CD14-positive monocyte (primary cell): ENCODE measurements at regions not wholly inside any gene's neighbourhood (a gene's known extent, or its start where the extent isn't known, plus 50 kb on each side); places are given as distances from the start of the nearest gene placed in this dataset.

ENCODE experiments used
- DNase-seq, 3 donors: peaks; one replicate each; pipeline ENCODE4 v3.0.0-alpha.2; 2011 to 2022
- H2AFZ ChIP-seq: 2 replicates; pipeline ENCODE4 v1.6.0; 2012; ENCODE audit warnings: mild to moderate bottlenecking, low read depth, low read length, inconsistent platforms; ENCODE audit not compliant: insufficient read depth, poor library complexity, severe bottlenecking
- H3K27ac ChIP-seq, 2 donors: 1 replicate in 1 of 2; 2 replicates in 1 of 2; pipeline ENCODE4 v1.5.1; 2012 to 2013; ENCODE audit warnings: low read length in 2 of 2, control low read depth in 1 of 2, inconsistent platforms in 1 of 2, low read depth in 1 of 2, mild to moderate bottlenecking in 1 of 2
- H3K27me3 ChIP-seq, 2 donors: one replicate each; pipeline versions ENCODE4 v1.6.0 to v1.6.1; 2011 to 2013; ENCODE audit warnings: low read length in 2 of 2; ENCODE audit not compliant: control insufficient read depth in 2 of 2, insufficient read depth in 2 of 2
- H3K36me3 ChIP-seq, 2 donors: replicated peaks in 1 of 2; 1 replicate in 1 of 2; 2 replicates in 1 of 2; pipeline versions ENCODE4 v1.5.1 to v1.6.1; 2012 to 2013; ENCODE audit warnings: low read length in 2 of 2, control low read depth in 1 of 2, inconsistent platforms in 1 of 2, mild to moderate bottlenecking in 1 of 2; ENCODE audit not compliant: insufficient read depth in 2 of 2, control insufficient read depth in 1 of 2
- H3K4me1 ChIP-seq, 2 donors: 1 replicate in 1 of 2; 2 replicates in 1 of 2; pipeline versions ENCODE4 v1.5.1 to v1.6.1; 2012 to 2013; ENCODE audit warnings: low read length in 2 of 2, control low read depth in 1 of 2, inconsistent platforms in 1 of 2, mild to moderate bottlenecking in 1 of 2, moderate library complexity in 1 of 2; ENCODE audit not compliant: insufficient read depth in 2 of 2, control insufficient read depth in 1 of 2
- H3K4me2 ChIP-seq: replicated peaks from 2 replicates; pipeline ENCODE3; 2012; ENCODE audit warnings: low read length, moderate library complexity, mild to moderate bottlenecking; ENCODE audit not compliant: poor library complexity, severe bottlenecking; ENCODE audit errors: extremely low read depth
- H3K4me3 ChIP-seq, 3 experiments: fragments of 200-600 bp in 1 of 3; sonication (generic) in 1 of 3; replicated peaks in 1 of 3; 1 replicate in 2 of 3; 2 replicates in 1 of 3; pipeline ENCODE4 v1.5.1; 2011 to 2013; ENCODE audit warnings: low read length in 3 of 3, mild to moderate bottlenecking in 3 of 3, control low read depth in 2 of 3, low read depth in 2 of 3, inconsistent platforms in 1 of 3, moderate library complexity in 1 of 3
- H3K79me2 ChIP-seq: 2 replicates; pipeline ENCODE4 v1.6.0; 2012; ENCODE audit warnings: mild to moderate bottlenecking, control low read depth, inconsistent platforms, low read length, moderate library complexity; ENCODE audit not compliant: insufficient read depth
- H3K9ac ChIP-seq: 2 replicates; pipeline ENCODE4 v1.6.0; 2017; ENCODE audit warnings: low read length, mild to moderate bottlenecking; ENCODE audit not compliant: insufficient read depth, poor library complexity, severe bottlenecking
- H3K9me3 ChIP-seq, 2 donors: replicated peaks in 1 of 2; 1 replicate in 1 of 2; 2 replicates in 1 of 2; pipeline versions ENCODE4 v1.5.1 to v1.6.1; 2012 to 2013; ENCODE audit warnings: low read length in 2 of 2, control low read depth in 1 of 2; ENCODE audit not compliant: control insufficient read depth in 1 of 2, insufficient read depth in 1 of 2
- H4K20me1 ChIP-seq: 2 replicates; pipeline ENCODE4 v1.6.0; 2012; ENCODE audit warnings: mild to moderate bottlenecking, low read length, control low read depth, moderate library complexity; ENCODE audit not compliant: insufficient read depth
- H3K27ac Mint-ChIP-seq, 7 donors: one replicate each; pipeline ENCODE4 v1.8.0; 2020; ENCODE audit warnings: mild to moderate bottlenecking in 7 of 7, mixed read lengths in 7 of 7, moderate library complexity in 6 of 7, inconsistent platforms in 2 of 7
- H3K27me3 Mint-ChIP-seq, 3 donors: one replicate each; pipeline ENCODE4 v1.8.0; 2021 to 2022; ENCODE audit warnings: low read depth in 3 of 3, mild to moderate bottlenecking in 3 of 3, mixed read lengths in 3 of 3, moderate library complexity in 3 of 3, inconsistent platforms in 1 of 3
- H3K36me3 Mint-ChIP-seq, 2 donors: one replicate each; pipeline ENCODE4 v1.8.0; 2020; ENCODE audit warnings: mixed read lengths in 2 of 2, inconsistent platforms in 1 of 2, mild to moderate bottlenecking in 1 of 2
- H3K4me1 Mint-ChIP-seq: one replicate; pipeline ENCODE4 v1.8.0; 2020; ENCODE audit warnings: mild to moderate bottlenecking, mixed read lengths
- H3K4me3 Mint-ChIP-seq, 2 donors: one replicate each; pipeline ENCODE4 v1.8.0; 2020; ENCODE audit warnings: mild to moderate bottlenecking in 2 of 2, mixed read lengths in 2 of 2, moderate library complexity in 1 of 2
- H3K9me3 Mint-ChIP-seq, 7 donors: one replicate each; pipeline ENCODE4 v1.8.0; 2020 to 2022; ENCODE audit warnings: mixed read lengths in 7 of 7, mild to moderate bottlenecking in 6 of 7, moderate library complexity in 6 of 7, inconsistent platforms in 2 of 7
- WGBS: methylation state at CpG from one replicate; pipeline ENCODE4 v1.1.5; 2013; ENCODE audit warnings: missing lambda C conversion rate; ENCODE audit not compliant: insufficient coverage; 5-methylcytosine and 5-hydroxymethylcytosine counted together
- intact Hi-C, 2 donors: fragments of 100-400 bp; cut with micrococcal nuclease; formaldehyde crosslinking; loops; one replicate each; pipeline versions ENCODE4 v1.15.0 to v1.15.1; 2023
- TF ChIP-seq, protein P1 (sequence below): fragments of 200-600 bp; IDR thresholded peaks from one replicate; pipeline ENCODE4 v1.8.0; 2022; ENCODE audit warnings: antibody characterized with exemption, mild to moderate bottlenecking

GRCh38 chr18:22348521-22349316 lies 69.0 kb downstream of the CTAGE1 start:
- no peaks in the 10 kb centered on the region for H3K4me1 ChIP-seq
- H4K20me1 ChIP-seq = no peaks in the 10 kb centered on the region
- peak overlapping the region; percentile 54 to 75 for H3K4me3 Mint-ChIP-seq
- WGBS = 3% methylated on average over 78 of the region's 85 CpGs
- TF ChIP-seq, protein P1, sequence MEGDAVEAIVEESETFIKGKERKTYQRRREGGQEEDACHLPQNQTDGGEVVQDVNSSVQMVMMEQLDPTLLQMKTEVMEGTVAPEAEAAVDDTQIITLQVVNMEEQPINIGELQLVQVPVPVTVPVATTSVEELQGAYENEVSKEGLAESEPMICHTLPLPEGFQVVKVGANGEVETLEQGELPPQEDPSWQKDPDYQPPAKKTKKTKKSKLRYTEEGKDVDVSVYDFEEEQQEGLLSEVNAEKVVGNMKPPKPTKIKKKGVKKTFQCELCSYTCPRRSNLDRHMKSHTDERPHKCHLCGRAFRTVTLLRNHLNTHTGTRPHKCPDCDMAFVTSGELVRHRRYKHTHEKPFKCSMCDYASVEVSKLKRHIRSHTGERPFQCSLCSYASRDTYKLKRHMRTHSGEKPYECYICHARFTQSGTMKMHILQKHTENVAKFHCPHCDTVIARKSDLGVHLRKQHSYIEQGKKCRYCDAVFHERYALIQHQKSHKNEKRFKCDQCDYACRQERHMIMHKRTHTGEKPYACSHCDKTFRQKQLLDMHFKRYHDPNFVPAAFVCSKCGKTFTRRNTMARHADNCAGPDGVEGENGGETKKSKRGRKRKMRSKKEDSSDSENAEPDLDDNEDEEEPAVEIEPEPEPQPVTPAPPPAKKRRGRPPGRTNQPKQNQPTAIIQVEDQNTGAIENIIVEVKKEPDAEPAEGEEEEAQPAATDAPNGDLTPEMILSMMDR = no peak
- H3K9me3 Mint-ChIP-seq = peaks cover 0 to 21% (median 6%) of the 10 kb centered on the region in 7 donors
- peaks cover 0 to 7% of the 10 kb centered on the region in 2 donors for H3K9me3 ChIP-seq
- H3K36me3 ChIP-seq = no peaks in the 10 kb centered on the region
- no peak overlapping the region for H3K4me2 ChIP-seq
- no peak overlapping the region for H3K9ac ChIP-seq
- H3K36me3 Mint-ChIP-seq = peaks cover 0 to 5% of the 10 kb centered on the region in 2 donors
- peak overlapping the region in 1 of 7 donors; percentile 65 for H3K27ac Mint-ChIP-seq
- H3K27me3 ChIP-seq = peaks cover 60 to 74% of the 10 kb centered on the region in 2 donors
- peaks cover 14% of the 10 kb centered on the region for H3K4me1 Mint-ChIP-seq
- peaks cover 56 to 73% (median 60%) of the 10 kb centered on the region in 3 donors for H3K27me3 Mint-ChIP-seq
- no peak for DNase-seq
- H3K27ac ChIP-seq = no peak overlapping the region
- intact Hi-C loops = no loop called here
- H3K79me2 ChIP-seq = no peaks in the 10 kb centered on the region
- peak overlapping the region; percentile 41 for H2AFZ ChIP-seq
- H3K4me3 ChIP-seq = no peak overlapping the region

DNA sequence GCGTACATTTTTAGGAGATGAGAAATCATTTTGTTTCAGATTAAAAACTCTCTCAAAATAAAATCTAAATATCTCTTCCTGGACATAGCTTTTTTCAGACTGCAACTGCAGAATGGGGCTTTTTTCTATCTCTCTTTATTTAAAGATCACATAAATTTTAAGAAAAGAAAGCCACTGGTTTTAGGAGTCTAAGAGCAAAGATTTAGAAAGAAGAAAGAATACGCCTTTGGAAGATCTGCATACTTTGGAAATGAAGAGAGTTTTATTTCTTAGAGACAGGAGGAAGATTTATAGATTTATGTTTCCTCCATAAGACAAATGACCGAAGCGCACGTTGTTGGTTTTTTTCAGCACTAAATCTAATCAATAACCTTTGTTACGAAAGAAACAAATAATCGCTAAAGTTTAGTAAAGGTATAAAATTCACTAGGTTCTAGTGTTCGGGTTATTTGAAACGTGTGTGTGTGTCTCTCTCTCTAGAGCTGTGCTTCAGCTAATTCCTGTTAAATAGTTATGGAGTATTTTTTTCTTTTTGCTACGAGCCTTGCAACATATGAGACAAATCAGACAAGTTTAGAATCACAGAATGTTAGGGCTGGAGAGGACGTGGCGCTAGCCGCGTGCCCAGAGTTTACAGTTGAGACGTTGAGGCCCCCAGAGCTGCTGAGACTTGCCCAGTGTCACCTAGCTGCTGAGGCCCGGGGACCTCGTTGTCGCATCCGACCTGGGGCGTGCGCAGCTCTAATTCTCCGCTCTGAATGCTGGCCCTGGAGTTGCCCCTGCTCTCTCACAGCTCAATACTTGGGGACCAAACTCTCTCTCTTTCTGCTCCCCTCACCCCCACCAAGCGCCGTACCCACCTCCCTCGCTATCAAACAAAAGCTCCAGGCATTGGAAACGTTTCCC lies 69.9 kb downstream of the CTAGE1 start:
- peak overlapping the region in 1 of 2 donors; percentile 72 for H3K4me3 Mint-ChIP-seq
- H3K4me1 ChIP-seq = no peaks in the 10 kb centered on the region
- no peaks in the 10 kb centered on the region for H3K79me2 ChIP-seq
- H3K36me3 Mint-ChIP-seq = peaks cover 0 to 5% of the 10 kb centered on the region in 2 donors
- peaks cover 0 to 21% (median 6%) of the 10 kb centered on the region in 7 donors for H3K9me3 Mint-ChIP-seq
- 3% methylated on average over 15 of the region's 26 CpGs for WGBS
- intact Hi-C loops = no loop called here
- no peak overlapping the region for H3K4me2 ChIP-seq
- H4K20me1 ChIP-seq = no peaks in the 10 kb centered on the region
- H3K27ac ChIP-seq = no peak overlapping the region
- TF ChIP-seq, protein P1 = no peak
- H3K27ac Mint-ChIP-seq = no peak overlapping the region
- no peaks in the 10 kb centered on the region for H3K36me3 ChIP-seq
- no peak overlapping the region for H3K4me3 ChIP-seq
- H3K4me1 Mint-ChIP-seq = peaks cover 14% of the 10 kb centered on the region
- H3K27me3 ChIP-seq = peaks cover 58 to 71% of the 10 kb centered on the region in 2 donors
- H3K9ac ChIP-seq = no peak overlapping the region
- H3K9me3 ChIP-seq = peaks cover 0 to 7% of the 10 kb centered on the region in 2 donors
- H3K27me3 Mint-ChIP-seq = peaks cover 56 to 74% (median 60%) of the 10 kb centered on the region in 3 donors
- no peak for DNase-seq
- no peak overlapping the region for H2AFZ ChIP-seq
